ENCODE measurements at regions not wholly inside any gene's neighbourhood (a gene's known extent, or its start where the extent isn't known, plus 50 kb on each side); places are given as distances from the start of the nearest gene placed in this dataset.

DNA sequence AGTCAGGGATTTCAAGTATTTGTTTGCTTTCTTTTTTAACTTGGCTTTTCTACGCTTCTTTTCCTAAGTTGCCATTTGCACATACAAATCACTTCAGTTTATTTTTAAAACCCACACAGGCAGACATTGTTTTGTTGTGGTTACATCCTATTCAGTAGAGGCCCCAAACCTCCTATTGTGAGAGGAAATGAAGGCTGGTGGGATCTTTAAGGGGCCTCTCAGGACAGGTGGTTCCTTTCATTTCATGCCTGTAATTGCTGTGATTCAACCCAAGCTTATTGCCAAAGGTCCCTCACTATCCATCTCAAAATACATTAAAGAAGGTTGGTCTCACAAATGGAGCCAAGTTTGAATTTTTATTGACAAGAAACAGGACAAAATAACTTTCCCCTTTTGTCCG is 257.1 kb downstream of the ADAMTS20 start:
- no peaks in the 10 kb centered on the region for H3K4me1 Mint-ChIP-seq
- H3K4me3 Mint-ChIP-seq: no peak overlapping the region
- no peaks in the 10 kb centered on the region for H3K27me3 Mint-ChIP-seq
- no peaks in the 10 kb centered on the region for H3K36me3 Mint-ChIP-seq
- H3K9me3 Mint-ChIP-seq: no peaks in the 10 kb centered on the region
- H3K27ac Mint-ChIP-seq: no peak overlapping the region

DNA sequence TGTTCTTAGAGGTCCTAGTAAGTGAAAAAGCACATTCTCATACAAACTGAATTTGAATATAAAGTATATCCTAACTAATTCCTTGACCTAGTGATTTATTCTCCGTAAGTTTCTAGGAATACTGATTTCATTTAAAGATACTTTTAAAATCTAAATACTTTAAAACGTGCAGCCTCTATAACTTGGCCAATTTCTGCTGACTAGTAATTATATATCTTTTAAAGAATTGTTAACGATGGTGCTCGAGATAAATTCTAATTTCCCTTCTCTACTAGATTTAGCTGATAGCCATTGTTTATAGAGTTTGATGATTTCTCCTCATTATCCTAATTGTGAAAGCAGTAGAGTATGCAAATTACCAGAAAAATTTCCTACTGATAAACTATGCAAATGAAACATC is 257.9 kb downstream of the ADAMTS20 start:
- H3K36me3 Mint-ChIP-seq: no peaks in the 10 kb centered on the region

DNA sequence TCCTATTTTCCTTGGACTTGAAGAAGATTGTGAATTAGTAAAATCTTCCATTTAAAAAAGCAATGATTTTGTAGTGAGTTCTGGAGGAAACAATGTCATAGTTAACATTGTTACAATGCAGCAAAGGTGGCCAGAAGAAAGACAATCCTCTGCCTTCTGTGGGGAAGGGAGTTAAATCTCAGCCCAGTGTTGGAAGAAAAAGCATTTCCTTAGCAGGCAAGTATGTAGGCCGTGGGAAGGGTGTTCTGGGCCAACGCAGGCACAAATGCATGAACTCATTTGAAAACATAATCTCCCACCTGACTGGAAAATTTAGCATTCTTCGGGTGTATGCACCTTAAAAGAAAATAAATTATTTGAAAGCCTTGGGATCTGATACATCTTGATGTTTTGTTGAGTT is 258.6 kb downstream of the ADAMTS20 start:
- Mint-ChIP-seq H3K4me3 (no peak overlapping the region), H3K36me3 (no peaks in the 10 kb centered on the region), H3K4me1 (no peaks in the 10 kb centered on the region), H3K9me3 (no peaks in the 10 kb centered on the region), H3K27me3 (no peaks in the 10 kb centered on the region), H3K27ac (no peak overlapping the region)

More for the DNA sequence above, 257.9 kb downstream of the ADAMTS20 start:
- no peak overlapping the region for H3K4me3 Mint-ChIP-seq
- H3K27ac Mint-ChIP-seq: no peak overlapping the region
- no peaks in the 10 kb centered on the region for H3K4me1 Mint-ChIP-seq
- H3K9me3 Mint-ChIP-seq: no peaks in the 10 kb centered on the region
- no peaks in the 10 kb centered on the region for H3K27me3 Mint-ChIP-seq

DNA sequence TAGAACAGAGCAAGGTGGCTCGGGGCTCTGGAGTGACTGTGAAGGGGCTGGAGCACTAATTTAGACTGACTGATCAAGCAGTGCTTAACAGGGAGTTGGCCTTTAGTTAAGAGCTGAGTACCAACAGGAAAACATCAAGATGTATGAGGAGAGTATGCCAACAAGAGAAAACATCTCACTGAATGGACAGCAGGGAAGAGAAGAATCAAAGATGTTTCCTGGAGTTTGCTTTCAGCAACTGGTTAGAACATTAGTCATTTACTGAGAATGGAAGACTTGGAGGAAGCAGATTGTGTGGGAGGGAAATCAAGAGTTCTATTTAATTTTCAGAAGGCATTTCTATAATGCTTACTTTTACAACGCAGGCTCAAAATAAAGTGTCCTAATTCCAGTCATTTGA is 259.3 kb downstream of the ADAMTS20 start:
- Mint-ChIP-seq H3K27me3 (no peaks in the 10 kb centered on the region), H3K9me3 (no peaks in the 10 kb centered on the region), H3K4me3 (no peak overlapping the region), H3K36me3 (no peaks in the 10 kb centered on the region), H3K4me1 (no peaks in the 10 kb centered on the region), H3K27ac (no peak overlapping the region)

DNA sequence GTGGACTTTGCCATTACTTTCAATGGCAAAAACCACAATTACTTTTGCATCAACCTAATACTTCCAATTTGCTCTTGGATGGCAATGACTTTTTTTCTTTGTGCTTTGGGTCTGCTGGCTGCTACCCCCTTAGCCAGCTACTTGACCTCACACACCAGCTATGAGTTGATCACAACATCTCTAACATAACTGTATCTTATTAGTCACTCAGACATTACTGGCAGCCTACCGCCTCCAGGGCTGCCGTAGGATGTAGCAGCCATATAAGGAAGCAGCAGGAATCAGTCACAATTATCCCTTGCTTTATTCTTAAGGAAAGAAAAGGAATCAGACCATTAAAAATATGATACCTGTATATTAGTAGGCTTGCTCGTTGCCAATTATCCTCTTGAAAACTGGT is 260.5 kb downstream of the ADAMTS20 start:
- H3K9me3 Mint-ChIP-seq: no peaks in the 10 kb centered on the region
- H3K4me1 Mint-ChIP-seq: no peaks in the 10 kb centered on the region
- H3K36me3 Mint-ChIP-seq: no peaks in the 10 kb centered on the region
- no peak overlapping the region for H3K4me3 Mint-ChIP-seq
- no peaks in the 10 kb centered on the region for H3K27me3 Mint-ChIP-seq
- H3K27ac Mint-ChIP-seq: no peak overlapping the region

DNA sequence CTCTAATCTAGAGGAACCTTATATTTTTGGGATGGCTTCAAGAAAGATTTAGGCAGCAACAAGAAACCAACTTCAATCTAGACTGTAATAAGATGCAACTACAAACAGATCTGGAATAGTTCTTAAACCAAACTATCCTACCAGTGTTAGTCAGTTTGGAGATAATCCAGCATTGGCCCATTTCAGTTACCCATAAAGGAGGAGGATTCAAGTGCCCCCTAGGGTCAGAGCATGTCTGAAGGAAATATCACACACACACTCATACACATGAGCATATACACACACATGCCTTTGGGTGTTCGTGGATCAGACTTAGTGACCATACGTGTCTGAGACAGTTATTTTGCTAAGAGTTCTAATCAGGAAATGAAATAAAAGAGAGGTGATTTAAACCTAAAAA is 261.2 kb downstream of the ADAMTS20 start:
- H3K9me3 Mint-ChIP-seq: no peaks in the 10 kb centered on the region
- no peak overlapping the region for H3K27ac Mint-ChIP-seq
- H3K4me3 Mint-ChIP-seq: no peak overlapping the region
- no peaks in the 10 kb centered on the region for H3K27me3 Mint-ChIP-seq
- H3K36me3 Mint-ChIP-seq: no peaks in the 10 kb centered on the region
- no peaks in the 10 kb centered on the region for H3K4me1 Mint-ChIP-seq

DNA sequence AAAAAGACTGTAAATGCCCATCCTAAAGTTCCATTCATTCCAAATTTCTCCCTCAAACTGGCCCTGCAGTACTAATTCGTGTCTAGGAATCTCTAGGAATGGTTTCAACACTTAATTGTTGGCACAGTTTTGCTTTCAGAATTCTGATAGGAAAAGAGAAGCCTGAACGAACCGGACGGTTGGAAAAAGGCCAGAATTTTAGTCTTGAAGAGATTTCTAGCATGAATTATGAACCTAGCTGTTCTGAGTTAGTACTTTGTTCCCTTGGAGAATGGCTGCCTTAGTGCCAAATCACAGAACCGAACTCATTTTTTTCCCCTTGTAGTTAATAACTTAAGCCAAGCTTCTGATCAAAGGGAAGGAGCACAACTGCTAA is 262.6 kb downstream of the ADAMTS20 start:
- Mint-ChIP-seq H3K4me1 (no peaks in the 10 kb centered on the region), H3K36me3 (no peaks in the 10 kb centered on the region), H3K9me3 (no peaks in the 10 kb centered on the region), H3K27ac (no peak overlapping the region), H3K4me3 (no peak overlapping the region), H3K27me3 (no peaks in the 10 kb centered on the region)

DNA sequence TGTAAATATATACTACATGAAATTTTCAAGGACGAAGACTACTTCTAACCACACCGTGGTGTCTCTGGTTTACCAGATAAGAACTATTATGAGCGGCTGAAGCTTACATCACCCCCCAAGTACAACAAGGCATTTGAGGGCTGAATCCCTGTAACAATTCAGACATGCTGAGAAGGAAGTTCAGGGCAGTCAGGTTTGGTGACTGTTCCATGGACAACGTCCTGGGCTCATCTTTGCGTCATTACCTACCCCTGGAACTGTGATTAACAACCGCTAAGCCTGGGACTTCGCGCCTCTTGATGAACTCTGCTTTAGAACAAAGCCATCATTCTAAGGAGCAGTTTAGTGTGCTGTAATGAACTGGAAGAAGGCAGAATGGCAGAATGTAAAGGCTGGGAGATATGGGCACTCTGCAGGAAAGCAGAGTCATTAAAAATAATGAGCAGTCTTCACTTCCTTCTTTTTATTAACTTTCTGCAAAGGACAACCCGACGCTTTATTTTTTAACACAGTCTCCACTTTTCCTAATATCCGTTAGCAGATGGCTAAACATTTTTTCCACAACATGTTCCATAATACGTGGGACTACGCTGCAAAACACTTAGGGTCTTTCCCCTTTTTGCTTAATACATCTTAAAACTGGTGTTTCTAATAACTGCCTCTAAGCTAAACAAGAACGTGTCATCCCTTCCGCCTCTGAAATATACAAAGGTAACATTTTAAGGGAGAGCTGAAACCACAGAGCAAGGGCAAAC is 263.2 kb downstream of the ADAMTS20 start:
- no peaks in the 10 kb centered on the region for H3K36me3 Mint-ChIP-seq
- H3K27me3 Mint-ChIP-seq: no peaks in the 10 kb centered on the region
- no peak overlapping the region for H3K4me3 Mint-ChIP-seq
- H3K27ac Mint-ChIP-seq: no peak overlapping the region
- H3K9me3 Mint-ChIP-seq: no peaks in the 10 kb centered on the region
- H3K4me1 Mint-ChIP-seq: no peaks in the 10 kb centered on the region

DNA sequence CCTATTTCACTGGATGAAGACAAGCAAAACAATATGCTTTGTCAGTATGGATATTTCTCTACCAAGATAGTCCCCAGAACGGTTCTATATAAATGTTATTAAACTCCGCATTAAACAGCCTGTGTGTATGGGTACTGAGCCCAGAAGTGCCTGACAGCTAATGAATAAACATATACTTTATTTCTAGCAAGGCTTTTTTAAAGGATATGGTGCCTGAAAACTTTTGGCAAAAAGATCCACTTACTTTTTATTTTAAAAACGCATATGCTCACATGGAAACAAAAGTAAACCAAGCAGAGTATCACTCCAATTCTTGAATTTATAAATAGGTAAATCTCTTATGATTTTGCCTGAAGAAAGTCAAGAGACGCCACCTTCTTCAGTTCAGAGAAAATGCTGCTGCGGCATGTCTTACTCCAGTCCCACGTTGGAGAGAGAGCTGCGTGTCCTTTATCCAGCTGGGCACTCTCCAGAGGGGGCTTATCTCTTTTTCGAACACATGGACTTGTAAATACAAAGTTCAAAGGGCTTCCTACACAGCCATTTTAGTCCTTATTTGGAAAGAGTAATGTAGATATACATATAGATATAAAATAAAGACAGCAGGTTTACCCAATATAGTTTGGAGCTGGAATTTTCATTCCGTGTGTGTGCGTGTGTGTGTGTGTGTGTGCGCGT is 264.2 kb downstream of the ADAMTS20 start:
- Mint-ChIP-seq H3K4me3 (no peak overlapping the region), H3K27ac (no peak overlapping the region), H3K36me3 (no peaks in the 10 kb centered on the region), H3K4me1 (no peaks in the 10 kb centered on the region), H3K27me3 (no peaks in the 10 kb centered on the region), H3K9me3 (no peaks in the 10 kb centered on the region)

DNA sequence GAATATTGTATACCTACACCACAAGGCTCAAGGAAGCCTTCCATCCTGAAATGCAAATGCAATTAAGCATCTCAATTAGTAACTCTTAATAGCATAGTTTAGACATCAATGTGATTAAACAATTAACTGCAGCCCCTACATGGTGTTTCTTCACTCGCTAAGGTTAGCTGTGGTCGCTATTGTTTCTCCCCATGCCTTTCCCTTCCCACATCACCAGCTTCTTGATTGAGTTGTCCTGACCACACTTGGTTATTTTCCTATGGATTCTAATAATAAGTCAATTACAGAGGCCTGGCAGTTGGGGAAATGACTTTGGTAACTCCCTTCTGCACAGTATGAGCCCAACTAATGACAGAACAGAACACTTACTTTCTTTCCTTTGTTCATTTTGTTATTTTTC is 265.0 kb downstream of the ADAMTS20 start:
- H3K27ac Mint-ChIP-seq: no peak overlapping the region
- no peaks in the 10 kb centered on the region for H3K27me3 Mint-ChIP-seq
- H3K36me3 Mint-ChIP-seq: no peaks in the 10 kb centered on the region
- H3K9me3 Mint-ChIP-seq: no peaks in the 10 kb centered on the region
- H3K4me3 Mint-ChIP-seq: no peak overlapping the region
- H3K4me1 Mint-ChIP-seq: no peaks in the 10 kb centered on the region

DNA sequence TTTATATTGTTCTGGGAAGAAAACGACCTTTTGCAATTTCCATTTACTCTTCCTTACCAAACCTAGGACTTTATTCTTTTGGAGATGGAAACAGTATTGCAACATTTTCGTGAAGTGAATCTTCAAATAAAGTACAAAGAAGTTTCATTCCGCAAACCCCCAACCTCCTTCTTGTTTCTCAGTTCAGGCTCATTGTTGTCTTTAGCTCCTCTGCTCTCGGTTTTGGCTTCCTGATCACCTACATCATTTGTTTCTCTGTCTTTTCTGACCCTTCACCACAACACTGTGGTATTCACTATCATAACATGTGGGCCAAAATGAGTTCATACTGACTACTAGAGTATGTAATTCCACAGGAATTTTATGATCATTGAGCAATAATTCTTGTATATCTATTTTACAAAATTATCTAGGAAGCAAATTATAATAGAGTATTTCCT is 266.8 kb downstream of the ADAMTS20 start:
- Mint-ChIP-seq H3K27me3 (no peaks in the 10 kb centered on the region), H3K27ac (no peak overlapping the region), H3K4me1 (no peaks in the 10 kb centered on the region), H3K4me3 (no peak overlapping the region), H3K9me3 (no peaks in the 10 kb centered on the region), H3K36me3 (no peaks in the 10 kb centered on the region)

DNA sequence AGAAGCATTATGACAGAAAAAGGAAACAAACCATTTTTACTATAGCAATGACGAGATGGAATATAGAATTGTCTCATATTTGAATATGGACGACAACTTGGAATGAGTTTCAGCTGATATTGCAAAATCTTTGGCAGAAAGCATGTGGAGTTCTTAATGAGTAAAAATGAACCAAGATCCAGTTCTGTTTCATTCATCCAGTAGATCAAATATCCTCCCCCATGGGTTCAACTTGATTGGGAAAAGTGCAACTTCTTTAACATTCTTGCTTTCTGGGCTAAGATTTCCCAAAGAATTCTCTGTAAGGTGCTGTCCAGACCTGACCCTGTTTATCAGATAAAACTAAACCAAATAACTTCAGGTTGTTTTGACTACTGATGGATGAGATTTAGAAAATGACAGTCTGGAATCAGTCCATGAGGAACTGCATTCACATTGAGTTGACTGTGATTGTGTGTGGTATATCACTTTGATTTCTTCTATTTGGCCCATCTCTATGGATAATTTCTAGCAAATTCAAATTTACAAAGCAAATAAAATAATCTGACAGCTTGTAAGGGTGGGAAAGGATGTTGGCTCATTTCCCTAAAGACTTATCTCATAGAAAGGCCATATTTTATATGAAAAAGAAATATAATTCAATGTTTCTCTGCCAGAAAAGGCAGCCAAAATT is 267.4 kb downstream of the ADAMTS20 start:
- no peak overlapping the region for H3K4me3 Mint-ChIP-seq
- no peaks in the 10 kb centered on the region for H3K9me3 Mint-ChIP-seq
- H3K4me1 Mint-ChIP-seq: no peaks in the 10 kb centered on the region
- H3K36me3 Mint-ChIP-seq: no peaks in the 10 kb centered on the region
- no peaks in the 10 kb centered on the region for H3K27me3 Mint-ChIP-seq
- H3K27ac Mint-ChIP-seq: no peak overlapping the region

DNA sequence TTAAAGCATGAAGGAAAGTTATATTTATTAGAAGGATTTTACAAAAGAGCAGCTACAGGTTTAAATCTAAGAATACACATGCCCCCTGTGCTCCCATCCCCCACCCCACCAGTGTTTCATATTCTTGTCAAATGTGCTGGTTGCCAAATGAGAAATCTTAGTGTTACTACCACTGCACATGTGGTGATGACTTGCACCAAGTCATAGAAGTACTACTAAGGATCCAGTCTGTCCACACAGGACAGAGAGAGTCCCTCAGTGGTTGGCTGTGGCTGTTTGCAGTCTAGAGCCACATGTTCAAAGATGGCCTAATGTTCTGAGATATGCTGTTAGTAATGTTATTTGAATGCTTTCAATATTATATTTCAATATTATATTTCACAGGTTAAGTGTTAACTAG is 268.8 kb downstream of the ADAMTS20 start:
- Mint-ChIP-seq H3K9me3 (no peaks in the 10 kb centered on the region), H3K27me3 (no peaks in the 10 kb centered on the region), H3K27ac (no peak overlapping the region), H3K4me1 (no peaks in the 10 kb centered on the region), H3K36me3 (no peaks in the 10 kb centered on the region), H3K4me3 (no peak overlapping the region)

DNA sequence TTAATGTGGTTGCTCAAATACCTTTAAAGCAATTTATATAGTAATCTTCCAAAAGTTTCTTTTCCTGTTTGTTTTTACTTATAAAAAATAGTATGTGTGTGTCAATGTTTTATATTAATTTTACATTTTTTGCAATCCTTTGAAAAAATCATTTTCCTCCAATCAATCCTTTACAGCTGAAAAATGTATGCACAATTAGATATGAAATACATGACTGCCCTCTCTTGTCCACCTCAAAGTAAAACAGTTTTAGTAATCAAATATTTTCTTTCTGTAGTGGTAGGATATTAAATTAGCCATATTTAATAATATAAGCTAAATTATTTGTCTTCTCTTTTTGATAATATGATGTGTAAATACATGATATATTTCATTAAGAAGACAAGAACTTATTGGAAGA is 269.9 kb downstream of the ADAMTS20 start:
- H3K9me3 Mint-ChIP-seq: no peaks in the 10 kb centered on the region
- no peak overlapping the region for H3K4me3 Mint-ChIP-seq
- H3K27me3 Mint-ChIP-seq: no peaks in the 10 kb centered on the region
- no peaks in the 10 kb centered on the region for H3K4me1 Mint-ChIP-seq
- no peak overlapping the region for H3K27ac Mint-ChIP-seq
- no peaks in the 10 kb centered on the region for H3K36me3 Mint-ChIP-seq

DNA sequence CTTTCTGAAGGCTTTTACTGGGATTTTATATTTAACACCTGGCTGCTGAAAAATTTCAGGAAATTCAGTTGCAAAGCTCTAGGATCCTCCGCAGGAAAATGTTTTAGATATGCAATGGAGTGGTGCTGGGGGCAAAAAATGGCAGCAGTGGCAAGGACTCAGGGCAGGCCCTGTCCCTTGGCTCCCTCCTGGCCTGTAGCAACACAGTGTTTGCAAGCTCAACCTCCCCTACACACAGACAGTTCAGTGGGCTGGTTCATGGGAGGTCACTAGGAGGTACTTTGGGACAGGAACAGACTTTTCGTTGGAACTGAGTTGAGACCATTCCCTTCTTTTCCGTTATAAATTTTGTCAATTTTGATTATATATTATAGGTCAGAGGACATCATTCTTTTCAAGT is 270.4 kb downstream of the ADAMTS20 start:
- H3K4me1 Mint-ChIP-seq: no peaks in the 10 kb centered on the region
- no peak overlapping the region for H3K27ac Mint-ChIP-seq
- no peak overlapping the region for H3K4me3 Mint-ChIP-seq
- no peaks in the 10 kb centered on the region for H3K27me3 Mint-ChIP-seq
- no peaks in the 10 kb centered on the region for H3K9me3 Mint-ChIP-seq
- no peaks in the 10 kb centered on the region for H3K36me3 Mint-ChIP-seq

DNA sequence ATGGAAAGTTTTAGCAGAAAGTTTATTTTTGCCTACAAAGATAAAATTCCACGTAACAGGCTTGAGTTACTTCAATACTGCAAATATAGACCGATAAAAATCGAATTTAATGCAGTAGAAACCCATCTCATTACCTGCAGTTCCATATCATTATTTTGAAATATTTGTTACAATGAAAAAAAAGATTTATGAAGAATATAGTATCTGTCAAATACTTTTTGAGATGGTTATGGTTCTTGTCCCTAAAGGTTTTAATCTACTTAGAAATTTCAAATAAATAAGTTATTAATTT is 273.5 kb downstream of the ADAMTS20 start:
- Mint-ChIP-seq H3K27ac (no peak overlapping the region), H3K9me3 (peaks cover 4% of the 10 kb centered on the region), H3K36me3 (no peaks in the 10 kb centered on the region), H3K4me3 (no peak overlapping the region), H3K27me3 (peaks cover 1% of the 10 kb centered on the region), H3K4me1 (no peaks in the 10 kb centered on the region)
